ENCODE measurements at regions not wholly inside any gene's neighbourhood (a gene's known extent, or its start where the extent isn't known, plus 50 kb on each side); places are given as distances from the start of the nearest gene placed in this dataset.

DNA sequence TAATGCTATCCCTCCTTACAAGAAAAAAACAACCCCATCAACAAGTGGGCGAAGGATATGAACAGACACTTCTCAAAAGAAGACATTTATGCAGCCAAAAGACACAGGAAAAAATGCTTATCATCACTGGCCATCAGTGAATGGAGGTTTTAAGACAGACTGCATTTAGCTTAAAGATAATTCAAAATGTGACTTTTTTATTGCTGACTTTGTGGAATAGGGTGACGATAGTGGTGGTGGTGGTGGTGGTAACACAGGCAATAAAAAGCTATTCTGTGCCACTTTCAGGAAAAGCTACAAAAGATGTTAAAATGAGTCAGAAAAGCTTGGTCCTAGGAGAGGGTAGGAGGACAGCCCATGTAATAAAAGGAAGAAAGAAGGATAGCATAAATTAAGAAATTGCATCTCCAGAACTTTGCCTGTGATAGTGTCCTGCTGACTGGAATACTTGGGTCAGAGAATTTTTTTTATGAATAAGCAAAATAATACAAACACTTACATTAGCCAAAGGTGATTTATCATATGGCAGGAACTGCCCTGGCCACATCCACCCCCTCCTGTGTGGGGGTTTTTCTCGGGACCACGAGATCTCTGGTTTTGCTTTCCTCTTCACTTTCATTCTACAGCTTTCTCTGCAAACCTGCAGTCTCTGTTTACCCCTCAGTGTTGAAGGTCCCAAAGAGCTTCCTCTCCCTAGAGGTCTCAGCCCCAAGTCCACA is 186.7 kb downstream of the DRD1 start:
- no peak for TF ChIP-seq CTCF (conservative IDR thresholded peaks at IDR 0.05; ENCODE audit: low read depth, low read length)
- no peak for TF ChIP-seq EZH2phosphoT487 (IDR thresholded peaks at IDR 0.05; ENCODE audit: borderline replicate concordance, low read length)
